GM12873 (cell line): ENCODE measurements at regions not wholly inside any gene's neighbourhood (a gene's known extent, or its start where the extent isn't known, plus 50 kb on each side); places are given as distances from the start of the nearest gene placed in this dataset.

Experiments used
- CTCF ChIP-seq: IDR thresholded peaks from 2 replicates; pipeline ENCODE4 v1.5.1; 2012; ENCODE audit warnings: low read depth, mild to moderate bottlenecking, moderate library complexity, low read length, control low read depth; ENCODE audit not compliant: insufficient read depth; ENCODE audit errors: missing control alignments

DNA sequence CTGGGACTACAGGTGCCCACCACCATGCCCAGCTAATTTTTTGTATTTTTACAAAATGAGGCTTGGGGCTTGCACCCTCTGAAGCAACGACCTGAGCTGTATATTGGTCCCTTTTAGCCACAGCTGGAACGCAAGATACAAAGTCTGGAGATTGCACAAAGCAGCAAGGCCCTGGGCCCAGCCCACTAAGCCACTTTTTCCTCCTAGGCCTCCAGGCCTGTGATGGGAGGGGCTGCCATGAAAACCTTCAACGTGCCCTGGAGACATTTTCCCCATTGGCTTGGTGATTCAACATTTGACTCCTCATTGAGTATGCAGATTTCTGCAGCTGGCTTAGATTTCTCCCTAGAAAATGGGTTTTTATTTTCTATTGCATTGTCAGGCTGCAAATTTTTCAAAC lies 69.2 kb downstream of the CYB561 start:
- TF ChIP-seq CTCF, result no peak

GRCh38 chr17:63378411-63379375 lies 67.4 kb downstream of the CYB561 start:
- no peak for TF ChIP-seq CTCF

DNA sequence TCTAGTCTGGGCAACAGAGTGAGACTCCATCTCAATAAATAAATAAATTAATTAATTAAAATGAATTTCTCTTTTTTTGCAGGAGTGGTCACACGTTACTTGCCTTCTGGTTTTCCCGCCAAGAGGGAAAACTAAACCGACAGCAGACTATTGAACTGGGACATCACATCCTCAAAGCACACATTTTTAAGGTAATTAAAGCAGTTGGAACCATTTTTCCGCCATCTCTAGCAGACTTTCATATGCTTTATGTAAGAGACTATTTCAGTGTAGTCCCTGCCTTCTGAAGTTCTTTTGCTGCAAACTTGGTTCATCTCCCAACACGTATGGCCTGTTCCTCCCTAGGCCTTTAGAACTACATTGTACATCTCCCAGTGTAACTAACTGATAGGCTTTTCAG lies 66.5 kb downstream of the CYB561 start:
- TF ChIP-seq CTCF, result no peak

GRCh38 chr17:63381101-63381729 lies 64.9 kb downstream of the CYB561 start:
- TF ChIP-seq CTCF, result no peak

- TF ChIP-seq CTCF, result no peak
Observed at GRCh38 chr17:63382136-63382535, 64.0 kb downstream of the CYB561 start.
